ENCODE measurements at regions not wholly inside any gene's neighbourhood (a gene's known extent, or its start where the extent isn't known, plus 50 kb on each side); places are given as distances from the start of the nearest gene placed in this dataset.
"Not testable (repeated sequence)": the region's sequence is repeated elsewhere in the genome, so short reads cannot be mapped to it uniquely, and the experiment has no call there.

DNA sequence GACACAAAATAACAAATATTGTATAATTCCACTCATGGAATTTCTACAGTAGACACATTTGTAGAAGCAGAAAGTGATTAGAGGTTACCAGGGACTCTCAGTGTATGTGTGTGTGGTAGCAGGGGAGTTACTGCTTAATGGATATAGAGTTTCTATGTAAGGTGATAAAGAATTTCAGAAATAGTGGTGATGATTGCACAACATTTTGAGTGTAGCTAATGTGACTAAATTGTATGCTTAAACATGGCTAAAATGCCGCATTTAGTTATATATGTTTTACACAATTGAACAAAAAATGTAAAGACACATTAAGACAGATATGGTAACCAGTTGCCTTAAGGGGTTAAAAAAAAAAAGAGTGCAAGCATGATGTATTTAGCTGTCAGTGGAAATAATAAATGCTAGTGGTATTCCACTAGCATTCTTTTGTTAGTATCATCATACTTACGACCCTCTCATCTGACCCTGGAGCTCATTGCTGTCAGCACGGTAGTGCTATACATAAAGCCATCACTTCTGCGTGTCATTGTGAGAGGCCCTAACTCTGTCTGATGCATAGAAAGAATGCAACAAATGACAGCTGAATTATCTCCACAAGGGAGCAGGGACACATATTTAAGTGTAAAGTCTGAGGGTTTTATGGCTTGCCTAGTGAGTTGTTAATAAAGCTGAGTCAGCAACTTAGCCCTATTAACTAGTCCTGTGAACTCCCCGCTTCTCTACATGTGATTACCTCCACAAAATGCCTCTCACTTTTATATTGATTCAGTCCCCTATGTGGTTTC, 134.1 kb upstream of the RXFP2 start:
- Histone ChIP-seq H2AFZ (ENCODE audit: low read length) (no peak overlapping the region), H3K4me3 (replicated peaks in 1 of 4; ENCODE audit: control extremely low read depth in 1 of 4, insufficient read depth in 1 of 4, low read depth in 3 of 4, low read length in 4 of 4) (no peak overlapping the region), H3K36me3 (ENCODE audit: control insufficient read depth, insufficient read depth, low read length) (no peaks in the 10 kb centered on the region), H3K4me1 (ENCODE audit: control insufficient read depth, extremely low read depth, insufficient read depth, low read length) (no peaks in the 10 kb centered on the region), H3K27ac (ENCODE audit: insufficient read depth, low read length) (no peak overlapping the region), H3K27me3 (ENCODE audit: control insufficient read depth, insufficient read depth, low read length) (no peaks in the 10 kb centered on the region), H3K9ac (ENCODE audit: insufficient read depth, low read length) (no peak overlapping the region), H3K9me3 (ENCODE audit: control insufficient read depth, insufficient read depth, low read depth, low read length) (no peaks in the 10 kb centered on the region), H3K79me2 (ENCODE audit: control insufficient read depth, insufficient read depth, low read length) (no peaks in the 10 kb centered on the region), H4K20me1 (ENCODE audit: control insufficient read depth, extremely low read depth, insufficient read depth, low read length) (no peaks in the 10 kb centered on the region), H3K4me2 (ENCODE audit: extremely low read depth, insufficient read depth, low read length) (no peak overlapping the region)
- DNase-seq (ENCODE audit: low read depth in 2 of 2), result no peak
- no peak for TF ChIP-seq EZH2 (IDR thresholded peaks at IDR 0.05; ENCODE audit: low read length, missing control alignments)
- TF ChIP-seq, protein P1, sequence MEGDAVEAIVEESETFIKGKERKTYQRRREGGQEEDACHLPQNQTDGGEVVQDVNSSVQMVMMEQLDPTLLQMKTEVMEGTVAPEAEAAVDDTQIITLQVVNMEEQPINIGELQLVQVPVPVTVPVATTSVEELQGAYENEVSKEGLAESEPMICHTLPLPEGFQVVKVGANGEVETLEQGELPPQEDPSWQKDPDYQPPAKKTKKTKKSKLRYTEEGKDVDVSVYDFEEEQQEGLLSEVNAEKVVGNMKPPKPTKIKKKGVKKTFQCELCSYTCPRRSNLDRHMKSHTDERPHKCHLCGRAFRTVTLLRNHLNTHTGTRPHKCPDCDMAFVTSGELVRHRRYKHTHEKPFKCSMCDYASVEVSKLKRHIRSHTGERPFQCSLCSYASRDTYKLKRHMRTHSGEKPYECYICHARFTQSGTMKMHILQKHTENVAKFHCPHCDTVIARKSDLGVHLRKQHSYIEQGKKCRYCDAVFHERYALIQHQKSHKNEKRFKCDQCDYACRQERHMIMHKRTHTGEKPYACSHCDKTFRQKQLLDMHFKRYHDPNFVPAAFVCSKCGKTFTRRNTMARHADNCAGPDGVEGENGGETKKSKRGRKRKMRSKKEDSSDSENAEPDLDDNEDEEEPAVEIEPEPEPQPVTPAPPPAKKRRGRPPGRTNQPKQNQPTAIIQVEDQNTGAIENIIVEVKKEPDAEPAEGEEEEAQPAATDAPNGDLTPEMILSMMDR (conservative IDR thresholded peaks at IDR 0.05 in 1 of 2, IDR thresholded peaks at IDR 0.05 in 1 of 2; ENCODE audit: low read depth in 1 of 2, low read length in 2 of 2), result no peak

DNA sequence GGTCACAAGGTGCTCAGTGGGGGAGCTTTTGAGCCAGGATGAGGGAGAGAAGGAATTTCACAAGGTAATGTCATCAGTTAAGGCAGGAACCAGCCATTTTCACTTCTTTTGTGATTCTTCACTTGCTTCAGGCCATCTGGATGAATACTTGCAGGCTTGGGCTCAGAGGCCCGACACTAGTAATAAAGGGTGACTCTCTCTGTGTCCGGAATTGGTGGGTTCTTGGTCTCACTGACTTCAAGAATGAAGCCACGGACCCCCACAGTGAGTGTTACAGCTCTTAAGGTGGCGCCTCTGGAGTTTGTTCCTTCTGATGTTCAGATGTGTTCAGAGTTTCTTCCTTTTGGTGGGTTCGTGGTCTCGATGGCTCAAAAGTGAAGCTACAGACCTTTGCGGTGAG, 131.8 kb upstream of the RXFP2 start:
- DNase-seq (ENCODE audit: low read depth in 2 of 2); H3K27me3 ChIP-seq (ENCODE audit: control insufficient read depth, insufficient read depth, low read length); H3K4me3 ChIP-seq (replicated peaks in 1 of 4; ENCODE audit: control extremely low read depth in 1 of 4, insufficient read depth in 1 of 4, low read depth in 3 of 4, low read length in 4 of 4); H2AFZ ChIP-seq (ENCODE audit: low read length); H3K4me1 ChIP-seq (ENCODE audit: control insufficient read depth, extremely low read depth, insufficient read depth, low read length); H3K79me2 ChIP-seq (ENCODE audit: control insufficient read depth, insufficient read depth, low read length); H3K36me3 ChIP-seq (ENCODE audit: control insufficient read depth, insufficient read depth, low read length); H4K20me1 ChIP-seq (ENCODE audit: control insufficient read depth, extremely low read depth, insufficient read depth, low read length); H3K9ac ChIP-seq (ENCODE audit: insufficient read depth, low read length); H3K9me3 ChIP-seq (ENCODE audit: control insufficient read depth, insufficient read depth, low read depth, low read length); H3K27ac ChIP-seq (ENCODE audit: insufficient read depth, low read length); H3K4me2 ChIP-seq (ENCODE audit: extremely low read depth, insufficient read depth, low read length): not testable (repeated sequence)

DNA sequence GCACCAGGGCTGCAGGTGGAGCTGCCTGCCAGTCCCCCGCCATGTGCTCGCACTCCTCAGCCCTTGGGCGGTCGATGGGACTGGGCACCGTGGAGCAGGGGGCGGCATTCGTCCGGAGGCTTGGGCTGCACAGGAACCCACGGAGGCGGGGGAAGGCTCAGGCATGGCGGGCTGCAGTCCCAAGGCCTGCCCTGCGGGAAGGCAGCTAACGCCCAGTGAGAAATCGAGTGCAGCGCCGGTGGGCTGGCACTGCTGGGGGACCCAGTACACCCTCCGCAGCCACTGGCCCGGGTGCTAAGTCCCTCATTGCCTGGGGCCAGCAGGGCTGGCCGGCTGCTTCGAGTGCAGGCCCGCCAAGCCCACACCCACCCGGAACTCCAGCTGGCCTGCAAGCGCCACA, 130.5 kb upstream of the RXFP2 start:
- DNase-seq (ENCODE audit: low read depth in 2 of 2); H3K4me1 ChIP-seq (ENCODE audit: control insufficient read depth, extremely low read depth, insufficient read depth, low read length); H3K36me3 ChIP-seq (ENCODE audit: control insufficient read depth, insufficient read depth, low read length); H3K9ac ChIP-seq (ENCODE audit: insufficient read depth, low read length); H3K27me3 ChIP-seq (ENCODE audit: control insufficient read depth, insufficient read depth, low read length); H4K20me1 ChIP-seq (ENCODE audit: control insufficient read depth, extremely low read depth, insufficient read depth, low read length); H3K4me3 ChIP-seq (replicated peaks in 1 of 4; ENCODE audit: control extremely low read depth in 1 of 4, insufficient read depth in 1 of 4, low read depth in 3 of 4, low read length in 4 of 4); H3K9me3 ChIP-seq (ENCODE audit: control insufficient read depth, insufficient read depth, low read depth, low read length); H3K79me2 ChIP-seq (ENCODE audit: control insufficient read depth, insufficient read depth, low read length); H3K27ac ChIP-seq (ENCODE audit: insufficient read depth, low read length); H3K4me2 ChIP-seq (ENCODE audit: extremely low read depth, insufficient read depth, low read length); H2AFZ ChIP-seq (ENCODE audit: low read length): not testable (repeated sequence)

DNA sequence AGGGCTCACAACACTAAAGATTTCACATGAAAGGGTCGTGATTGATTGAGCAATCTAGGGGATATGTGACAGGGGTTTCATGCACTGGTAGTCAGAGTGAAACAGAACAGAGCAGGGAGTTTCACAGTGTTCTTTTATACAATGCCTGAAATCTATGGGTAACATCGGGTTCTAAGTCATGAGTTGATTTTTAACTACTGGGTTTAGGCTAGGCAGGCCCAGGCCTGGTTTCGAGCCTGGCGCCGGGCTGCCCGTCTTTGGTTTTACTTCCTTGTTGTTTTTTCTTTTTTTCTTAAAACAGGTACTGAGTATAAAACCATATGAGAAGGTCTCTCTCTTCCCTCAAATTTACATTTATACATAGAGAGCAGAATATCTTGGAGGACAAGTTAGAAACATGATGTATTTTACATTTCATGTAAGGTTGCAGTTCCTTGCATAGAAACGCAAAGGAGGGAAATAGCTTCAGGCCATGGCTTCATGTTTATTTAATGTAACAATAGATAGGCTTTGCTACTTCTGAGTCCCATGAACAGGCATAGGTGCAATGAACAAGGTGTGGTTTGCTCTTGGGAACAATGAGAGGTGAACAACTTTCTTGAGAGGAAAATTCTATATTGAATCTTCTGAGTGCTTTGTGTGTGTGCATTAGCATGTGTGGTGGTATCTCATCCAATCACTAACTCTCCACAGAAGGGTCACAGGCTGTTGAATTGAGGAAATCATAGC, 128.9 kb upstream of the RXFP2 start:
- Histone ChIP-seq H3K9ac (ENCODE audit: insufficient read depth, low read length) (no peak overlapping the region), H4K20me1 (ENCODE audit: control insufficient read depth, extremely low read depth, insufficient read depth, low read length) (no peaks in the 10 kb centered on the region), H3K36me3 (ENCODE audit: control insufficient read depth, insufficient read depth, low read length) (no peaks in the 10 kb centered on the region), H3K4me1 (ENCODE audit: control insufficient read depth, extremely low read depth, insufficient read depth, low read length) (no peaks in the 10 kb centered on the region), H3K9me3 (ENCODE audit: control insufficient read depth, insufficient read depth, low read depth, low read length) (no peaks in the 10 kb centered on the region), H3K79me2 (ENCODE audit: control insufficient read depth, insufficient read depth, low read length) (no peaks in the 10 kb centered on the region), H2AFZ (ENCODE audit: low read length) (no peak overlapping the region), H3K4me3 (replicated peaks in 1 of 4; ENCODE audit: control extremely low read depth in 1 of 4, insufficient read depth in 1 of 4, low read depth in 3 of 4, low read length in 4 of 4) (no peak overlapping the region), H3K27me3 (ENCODE audit: control insufficient read depth, insufficient read depth, low read length) (no peaks in the 10 kb centered on the region), H3K27ac (ENCODE audit: insufficient read depth, low read length) (no peak overlapping the region), H3K4me2 (ENCODE audit: extremely low read depth, insufficient read depth, low read length) (no peak overlapping the region)
- DNase-seq (ENCODE audit: low read depth in 2 of 2), result no peak
- TF ChIP-seq, protein P1 (conservative IDR thresholded peaks at IDR 0.05 in 1 of 2, IDR thresholded peaks at IDR 0.05 in 1 of 2; ENCODE audit: low read depth in 1 of 2, low read length in 2 of 2), result no peak

Data from fibroblast of lung (primary cell).